HepG2 (cell line): ENCODE measurements at regions not wholly inside any gene's neighbourhood (a gene's known extent, or its start where the extent isn't known, plus 50 kb on each side); places are given as distances from the start of the nearest gene placed in this dataset.

ENCODE experiments used
- ATAC-seq: fragments of 200-7000 bp; cut with Tn5 transposase; 3 replicates; pipeline ENCODE4 v1.9.1; 2020; ENCODE audit warnings: mild to moderate bottlenecking, moderate library complexity
- BruUV-seq: library from RNA; stranded (reverse); fragments of 400-500 nt; replicated peaks from 2 replicates; lab custom pipeline; 2021; lab: Mats Ljungman, UMichigan
- CTCF ChIA-PET: fragments of 300-600 bp; formaldehyde crosslinking; extraction: SDS; loops from one replicate; lab custom pipeline; 2021; ENCODE audit warnings: low total read pairs, inconsistent platforms, low intra/inter-chr PET ratio; lab: Yijun Ruan, JAX
- POLR2A ChIA-PET: fragments of 350-600 bp; sonication (Branson Sonifier 250); formaldehyde crosslinking; loops from one replicate; lab custom pipeline; 2020; ENCODE audit warnings: antibody characterized with exemption, inconsistent platforms; lab: Yijun Ruan, JAX
- DNase-seq: peaks from one replicate; pipeline ENCODE4 v3.0.0-alpha.2; 2015; ENCODE audit warnings: low spot score
- FAIRE-seq: peaks from 3 replicates; lab custom pipeline; 2011; peaks lifted over from hg19 to GRCh38; lab: Jason Lieb, UNC
- H2AFZ ChIP-seq: one replicate; pipeline ENCODE4 v1.6.1; 2011; ENCODE audit warnings: low read length, inconsistent platforms
- H3K27ac ChIP-seq: fragments of 300-600 bp; 3 replicates; pipeline ENCODE4 v1.8.0; 2011; ENCODE audit warnings: mixed run types, mild to moderate bottlenecking, mixed read lengths, low read length, inconsistent platforms; ENCODE audit not compliant: insufficient read depth; ENCODE audit errors: extremely low read length
- H3K27me3 ChIP-seq, 2 experiments: fragments of 200-600 bp in 1 of 2; 2 replicates in 1 of 2; 3 replicates in 1 of 2; pipeline versions ENCODE4 v1.6.0 to v1.8.0; 2011; ENCODE audit warnings: low read length in 2 of 2, mild to moderate bottlenecking in 2 of 2, moderate library complexity in 2 of 2, inconsistent platforms in 1 of 2; ENCODE audit not compliant: insufficient read depth in 2 of 2, control insufficient read depth in 1 of 2
- H3K36me3 ChIP-seq, 2 experiments: fragments of 200-600 bp in 1 of 2; replicated peaks in 1 of 2; 2 replicates in 1 of 2; 3 replicates in 1 of 2; pipeline versions ENCODE4 v1.5.1 to v1.8.0; 2011; ENCODE audit warnings: low read length in 2 of 2, inconsistent platforms in 1 of 2; ENCODE audit not compliant: insufficient read depth in 2 of 2, control insufficient read depth in 1 of 2
- H3K4me1 ChIP-seq: 2 replicates; pipeline ENCODE4 v1.5.1; 2012; ENCODE audit warnings: low read length, inconsistent platforms; ENCODE audit not compliant: insufficient read depth
- H3K4me2 ChIP-seq: 2 replicates; pipeline ENCODE4 v1.6.0; 2011; ENCODE audit warnings: low read depth, low read length, inconsistent platforms
- H3K4me3 ChIP-seq, 3 experiments: fragments of 200-600 bp in 1 of 3; sonication (generic), shearing (Covaris generic) in 1 of 3; replicated peaks in 1 of 3; 2 replicates each; pipeline ENCODE4 v1.5.1; 2011 to 2016; ENCODE audit warnings: low read length in 3 of 3, inconsistent platforms in 2 of 3, low read depth in 2 of 3, mild to moderate bottlenecking in 2 of 3, control low read depth in 1 of 3, mixed read lengths in 1 of 3; ENCODE audit not compliant: insufficient read depth in 1 of 3
- H3K79me2 ChIP-seq: one replicate; pipeline ENCODE4 v1.6.1; 2011; ENCODE audit warnings: low read length, inconsistent platforms; ENCODE audit not compliant: insufficient read depth
- H3K9ac ChIP-seq: 2 replicates; pipeline ENCODE4 v1.6.0; 2011; ENCODE audit warnings: mild to moderate bottlenecking, low read depth, low read length, inconsistent platforms; ENCODE audit not compliant: insufficient read depth
- H3K9me3 ChIP-seq: 2 replicates; pipeline ENCODE4 v1.5.1; 2012; ENCODE audit warnings: mild to moderate bottlenecking, low read length
- H4K20me1 ChIP-seq: 2 replicates; pipeline ENCODE4 v1.6.0; 2011; ENCODE audit warnings: inconsistent platforms, mild to moderate bottlenecking, low read length, moderate library complexity; ENCODE audit not compliant: insufficient read depth
- ATF7 ChIP-seq, 2 experiments: fragments of 450-650 bp in 1 of 2; sonication (generic) in 1 of 2; formaldehyde crosslinking in 1 of 2; IDR thresholded peaks; 2 replicates each; pipeline versions ENCODE4 v1.4.0 to v1.6.1; 2016 to 2020; ENCODE audit warnings: antibody characterized with exemption in 1 of 2, mild to moderate bottlenecking in 1 of 2, missing genetic modification reagents in 1 of 2
- CEBPB ChIP-seq: IDR thresholded peaks from 2 replicates; pipeline ENCODE4 v1.6.1; 2011; ENCODE audit warnings: low read depth, low read length, improper control_type of control experiment, borderline replicate concordance
- EZH2 ChIP-seq: conservative IDR thresholded peaks from 2 replicates; pipeline ENCODE4 v1.6.1; 2012; ENCODE audit warnings: mild to moderate bottlenecking, low read depth, low read length, moderate library complexity
- FOXJ3 ChIP-seq: sonication (generic); formaldehyde crosslinking; IDR thresholded peaks from 2 replicates; pipeline ENCODE4 v1.4.0; 2020; ENCODE audit warnings: missing genetic modification reagents, mild to moderate bottlenecking, borderline replicate concordance
- MBD4 ChIP-seq: IDR thresholded peaks from 2 replicates; pipeline ENCODE4 v1.6.1; 2012; ENCODE audit warnings: low read length, inconsistent platforms, borderline replicate concordance
- PCBP2 ChIP-seq: fragments of 200-400 bp; formaldehyde crosslinking; optimal IDR thresholded peaks from 2 replicates; pipeline ENCODE3; 2018; ENCODE audit warnings: low read length, low read depth; ENCODE audit not compliant: poor library complexity, severe bottlenecking
- STAT6 ChIP-seq: sonication (generic); formaldehyde crosslinking; IDR thresholded peaks from 2 replicates; pipeline ENCODE4 v1.4.0; 2020; ENCODE audit warnings: missing genetic modification reagents, mild to moderate bottlenecking, borderline replicate concordance
- TCF12 ChIP-seq, 2 experiments: fragments of 450-650 bp in 1 of 2; sonication (generic) in 1 of 2; formaldehyde crosslinking in 1 of 2; IDR thresholded peaks; 2 replicates each; pipeline versions ENCODE4 v1.6.1 to v1.8.0; 2017 to 2022; ENCODE audit warnings: antibody characterized with exemption in 1 of 2, mild to moderate bottlenecking in 1 of 2, missing genetic modification reagents in 1 of 2, moderate library complexity in 1 of 2
- ZBTB20 ChIP-seq: sonication (generic); formaldehyde crosslinking; IDR thresholded peaks from 2 replicates; pipeline ENCODE4 v1.8.1; 2023; ENCODE audit warnings: missing genetic modification reagents, low read depth, mild to moderate bottlenecking, borderline replicate concordance
- ZNF580 ChIP-seq: IDR thresholded peaks from 2 replicates; pipeline ENCODE4 v1.6.1; 2016; ENCODE audit warnings: low read depth, borderline replicate concordance
- ZNF7 ChIP-seq: IDR thresholded peaks from 2 replicates; pipeline ENCODE4 v1.6.1; 2016; ENCODE audit warnings: missing biosample characterization, missing genetic modification reagents
- ZNF75D ChIP-seq: sonication (generic); formaldehyde crosslinking; IDR thresholded peaks from 2 replicates; pipeline ENCODE4 v1.8.1; 2023; ENCODE audit warnings: missing genetic modification reagents, mild to moderate bottlenecking, borderline replicate concordance
- WGBS: methylation state at CpG from one replicate; pipeline ENCODE4 v1.1.6; 2017; ENCODE audit warnings: low lambda C conversion rate; 5-methylcytosine and 5-hydroxymethylcytosine counted together
- in situ Hi-C: cut with HindIII; loops from 2 replicates; pipeline ENCODE4 v1.10.0; 2017; ENCODE audit warnings: low pct_unique_long_range_greater_than_20kb; ENCODE audit not compliant: extremely low pct_ligation_motif_present
- intact Hi-C: fragments of 100-400 bp; cut with micrococcal nuclease; formaldehyde crosslinking; loops from one replicate; pipeline ENCODE4 v1.10.0; 2022; ENCODE audit not compliant: unreplicated experiment
- TF ChIP-seq, protein P1 (sequence below), 2 experiments: sonication (generic) in 1 of 2; formaldehyde crosslinking in 1 of 2; IDR thresholded peaks; 2 replicates each; pipeline versions ENCODE4 v1.4.0 to v1.6.1; 2018 to 2020; ENCODE audit warnings: missing genetic modification reagents in 2 of 2, borderline replicate concordance in 1 of 2, low read depth in 1 of 2, mild to moderate bottlenecking in 1 of 2, missing biosample characterization in 1 of 2

- in situ Hi-C loops (no loop called here), intact Hi-C loops (no loop called here)
- Histone ChIP-seq H3K27me3 (no peaks in the 10 kb centered on the region), H3K4me1 (no peaks in the 10 kb centered on the region), H2AFZ (no peak overlapping the region), H3K9me3 (no peaks in the 10 kb centered on the region), H3K9ac (no peak overlapping the region), H3K27ac (no peak overlapping the region), H4K20me1 (no peaks in the 10 kb centered on the region), H3K79me2 (no peaks in the 10 kb centered on the region), H3K4me3 (no peak overlapping the region), H3K36me3 (no peaks in the 10 kb centered on the region), H3K4me2 (no peak overlapping the region)
- POLR2A ChIA-PET, result no interaction called here
- CTCF ChIA-PET, result no interaction called here
- BruUV-seq, result no TSS peak
- WGBS, result 5% methylated on average over 1 of the region's 1 CpG
- FAIRE-seq (no peak), ATAC-seq (no peak), DNase-seq (no peak)
- no peak for TF ChIP-seq ZBTB20 (CRISPR knock-in tag)
- peak; percentile 56 for TF ChIP-seq ATF7 (IDR thresholded peaks at IDR 0.05)
- TF ChIP-seq ATF7 (CRISPR knock-in tag; IDR thresholded peaks at IDR 0.05), result no peak
- TF ChIP-seq CEBPB, result peak; percentile 83
Measured at GRCh38 chr2:143974262-143974661, 545.7 kb downstream of the ZEB2 start.

- Histone ChIP-seq H3K9me3 (no peaks in the 10 kb centered on the region), H3K27me3 (no peaks in the 10 kb centered on the region), H3K9ac (no peak overlapping the region), H3K4me3 (no peak overlapping the region), H3K36me3 (no peaks in the 10 kb centered on the region), H2AFZ (no peak overlapping the region), H3K27ac (no peak overlapping the region), H3K4me1 (no peaks in the 10 kb centered on the region), H3K4me2 (no peak overlapping the region), H3K79me2 (no peaks in the 10 kb centered on the region), H4K20me1 (no peaks in the 10 kb centered on the region)
- WGBS, result 23% methylated on average over 2 of the region's 2 CpGs
- POLR2A ChIA-PET, result no interaction called here
- TF ChIP-seq, protein P1, sequence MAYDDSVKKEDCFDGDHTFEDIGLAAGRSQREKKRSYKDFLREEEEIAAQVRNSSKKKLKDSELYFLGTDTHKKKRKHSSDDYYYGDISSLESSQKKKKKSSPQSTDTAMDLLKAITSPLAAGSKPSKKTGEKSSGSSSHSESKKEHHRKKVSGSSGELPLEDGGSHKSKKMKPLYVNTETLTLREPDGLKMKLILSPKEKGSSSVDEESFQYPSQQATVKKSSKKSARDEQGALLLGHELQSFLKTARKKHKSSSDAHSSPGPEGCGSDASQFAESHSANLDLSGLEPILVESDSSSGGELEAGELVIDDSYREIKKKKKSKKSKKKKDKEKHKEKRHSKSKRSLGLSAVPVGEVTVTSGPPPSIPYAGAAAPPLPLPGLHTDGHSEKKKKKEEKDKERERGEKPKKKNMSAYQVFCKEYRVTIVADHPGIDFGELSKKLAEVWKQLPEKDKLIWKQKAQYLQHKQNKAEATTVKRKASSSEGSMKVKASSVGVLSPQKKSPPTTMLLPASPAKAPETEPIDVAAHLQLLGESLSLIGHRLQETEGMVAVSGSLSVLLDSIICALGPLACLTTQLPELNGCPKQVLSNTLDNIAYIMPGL (CRISPR knock-in tag; IDR thresholded peaks at IDR 0.05; ENCODE audit: borderline replicate concordance in 1 of 2, low read depth in 1 of 2), result no peak
- TF ChIP-seq TCF12 (IDR thresholded peaks at IDR 0.05), result no peak
- no peak for TF ChIP-seq TCF12 (CRISPR knock-in tag; IDR thresholded peaks at IDR 0.05)
- no peak for TF ChIP-seq PCBP2
- TF ChIP-seq MBD4, result no peak
- TF ChIP-seq ZNF7 (CRISPR knock-in tag), result no peak
- TF ChIP-seq ZNF580 (CRISPR knock-in tag), result no peak
- no peak for TF ChIP-seq EZH2
- TF ChIP-seq FOXJ3 (CRISPR knock-in tag), result no peak
- TF ChIP-seq STAT6 (CRISPR knock-in tag), result no peak
- no peak for TF ChIP-seq ZNF75D
- no peak for DNase-seq
- intact Hi-C loops (no loop called here), in situ Hi-C loops (no loop called here)
- FAIRE-seq, result no peak
- CTCF ChIA-PET, result no interaction called here
- ATAC-seq, result no peak
- no TSS peak for BruUV-seq
Measured at GRCh38 chr2:143968860-143969259, 551.1 kb downstream of the ZEB2 start.
